Urinary bladder (tissue), 3 donors: ENCODE measurements at regions not wholly inside any gene's neighbourhood (a gene's known extent, or its start where the extent isn't known, plus 50 kb on each side); places are given as distances from the start of the nearest gene placed in this dataset.

Experiments used
- DNase-seq: peaks from one replicate; pipeline ENCODE4 v3.0.0-alpha.2; 2015; ENCODE audit errors: extremely low spot score
- H3K27ac ChIP-seq: one replicate; pipeline ENCODE4 v1.5.1; 2013; ENCODE audit warnings: low read depth, mild to moderate bottlenecking, moderate library complexity
- H3K36me3 ChIP-seq: one replicate; pipeline ENCODE4 v1.6.1; 2013; ENCODE audit warnings: mild to moderate bottlenecking, moderate library complexity; ENCODE audit not compliant: insufficient read depth
- H3K4me1 ChIP-seq: one replicate; pipeline ENCODE4 v1.6.1; 2013; ENCODE audit warnings: mild to moderate bottlenecking, moderate library complexity; ENCODE audit not compliant: insufficient read depth
- H3K4me3 ChIP-seq: one replicate; pipeline ENCODE4 v1.5.1; 2013; ENCODE audit warnings: low read depth, low read length
- WGBS: extraction: QIAGEN DNeasy Blood & Tissue Kit; methylation state at CpG from one replicate; pipeline ENCODE4 v1.1.7; 2013; 5-methylcytosine and 5-hydroxymethylcytosine counted together
- donor health status: healthy with polysubstance abuse.
- donor health status: healthy.

- no peak for DNase-seq
- Histone ChIP-seq H3K27ac (no peak overlapping the region), H3K4me1 (no peaks in the 10 kb centered on the region), H3K4me3 (no peak overlapping the region), H3K36me3 (no peaks in the 10 kb centered on the region)
- 63% methylated on average over 2 of the region's 2 CpGs for WGBS
Measured at GRCh38 chr3:43854283-43854682, 163.5 kb downstream of the ABHD5 start.

DNA sequence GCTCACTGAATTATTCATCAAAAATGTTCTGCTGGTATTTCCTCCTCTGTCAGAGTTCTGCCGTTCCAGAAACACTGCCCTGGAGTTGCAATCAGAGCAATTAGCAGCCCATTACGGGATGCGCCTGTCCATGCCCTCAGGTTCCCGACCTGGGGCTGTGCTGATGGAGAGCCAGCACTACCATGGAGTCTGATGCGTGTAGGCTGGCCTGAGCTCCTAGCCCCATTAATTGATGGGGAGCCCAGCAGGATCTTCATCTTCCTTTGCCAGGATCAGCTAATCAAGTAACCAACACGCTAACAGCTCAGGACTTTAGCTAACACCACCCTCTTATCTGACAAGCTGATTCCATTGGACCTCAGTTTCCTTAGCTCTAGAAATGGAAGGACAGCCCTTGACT lies 164.2 kb downstream of the ABHD5 start:
- no peak overlapping the region for H3K4me3 ChIP-seq
- DNase-seq = no peak
- H3K27ac ChIP-seq = no peak overlapping the region
- no peaks in the 10 kb centered on the region for H3K4me1 ChIP-seq
- no peaks in the 10 kb centered on the region for H3K36me3 ChIP-seq
- 65% methylated on average over 6 of the region's 6 CpGs for WGBS

- 28% methylated on average over 3 of the region's 3 CpGs for WGBS
- no peaks in the 10 kb centered on the region for H3K4me1 ChIP-seq
- DNase-seq = no peak
- no peak overlapping the region for H3K4me3 ChIP-seq
- no peak overlapping the region for H3K27ac ChIP-seq
- H3K36me3 ChIP-seq = no peaks in the 10 kb centered on the region
Measured at GRCh38 chr3:43855674-43856299, 165.0 kb downstream of the ABHD5 start.

DNA sequence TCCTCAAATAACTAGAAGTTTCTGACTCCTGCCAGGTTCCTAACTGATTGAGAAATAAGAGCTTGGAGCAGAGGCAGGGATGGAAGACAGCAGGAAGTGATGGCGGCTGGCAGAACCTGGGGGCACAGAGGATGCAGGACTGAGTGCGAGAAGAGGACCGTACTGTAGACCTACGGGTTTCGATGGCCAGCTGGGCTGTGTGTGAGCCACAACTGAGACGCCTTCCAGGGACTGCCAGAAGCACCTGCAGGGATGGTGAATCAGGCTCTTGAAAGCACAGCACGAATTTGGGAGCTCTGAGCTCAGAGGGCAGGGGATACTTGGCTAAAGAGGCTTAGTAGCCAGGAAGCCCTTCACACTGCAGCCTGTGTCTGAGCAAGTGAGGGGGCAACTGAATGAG lies 165.6 kb downstream of the ABHD5 start:
- 80% methylated on average over 7 of the region's 7 CpGs for WGBS
- no peaks in the 10 kb centered on the region for H3K36me3 ChIP-seq

GRCh38 chr3:43856761-43857160 lies 166.0 kb downstream of the ABHD5 start:
- Histone ChIP-seq H3K27ac (no peak overlapping the region), H3K4me3 (no peak overlapping the region), H3K4me1 (no peaks in the 10 kb centered on the region), H3K36me3 (no peaks in the 10 kb centered on the region)
- DNase-seq = no peak
- WGBS = 88% methylated on average over 5 of the region's 5 CpGs

More for the DNA sequence above, 165.6 kb downstream of the ABHD5 start:
- Histone ChIP-seq H3K4me3 (no peak overlapping the region), H3K4me1 (no peaks in the 10 kb centered on the region), H3K27ac (no peak overlapping the region)
- no peak for DNase-seq

- Histone ChIP-seq H3K4me3 (no peak overlapping the region), H3K36me3 (no peaks in the 10 kb centered on the region), H3K4me1 (no peaks in the 10 kb centered on the region), H3K27ac (no peak overlapping the region)
- WGBS = 75% methylated on average over 6 of the region's 6 CpGs
- DNase-seq = no peak
Measured at GRCh38 chr3:43857361-43858293, 166.9 kb downstream of the ABHD5 start.

GRCh38 chr3:43858294-43858701 lies 167.6 kb downstream of the ABHD5 start:
- no peaks in the 10 kb centered on the region for H3K4me1 ChIP-seq
- H3K27ac ChIP-seq = no peak overlapping the region
- DNase-seq = no peak
- no peak overlapping the region for H3K4me3 ChIP-seq
- no peaks in the 10 kb centered on the region for H3K36me3 ChIP-seq
- whole genome bisulfite sequencing = 14% methylated on average over 14 of the region's 14 CpGs

- Histone ChIP-seq H3K4me1 (no peaks in the 10 kb centered on the region), H3K36me3 (no peaks in the 10 kb centered on the region), H3K27ac (no peak overlapping the region), H3K4me3 (no peak overlapping the region)
- 70% methylated on average over 3 of the region's 3 CpGs for WGBS
- DNase-seq = no peak
Measured at GRCh38 chr3:43859766-43860165, 169.0 kb downstream of the ABHD5 start.

- H3K36me3 ChIP-seq = no peaks in the 10 kb centered on the region
- DNase-seq = no peak
- WGBS = 83% methylated on average over 3 of the region's 3 CpGs
- no peak overlapping the region for H3K27ac ChIP-seq
- H3K4me3 ChIP-seq = no peak overlapping the region
- no peaks in the 10 kb centered on the region for H3K4me1 ChIP-seq
Measured at GRCh38 chr3:43861635-43862034, 170.9 kb downstream of the ABHD5 start.

GRCh38 chr3:43862470-43862869 lies 171.7 kb downstream of the ABHD5 start:
- Histone ChIP-seq H3K36me3 (no peaks in the 10 kb centered on the region), H3K4me1 (no peaks in the 10 kb centered on the region), H3K27ac (no peak overlapping the region), H3K4me3 (no peak overlapping the region)
- DNase-seq = no peak
- WGBS = 83% methylated on average over 4 of the region's 4 CpGs

DNA sequence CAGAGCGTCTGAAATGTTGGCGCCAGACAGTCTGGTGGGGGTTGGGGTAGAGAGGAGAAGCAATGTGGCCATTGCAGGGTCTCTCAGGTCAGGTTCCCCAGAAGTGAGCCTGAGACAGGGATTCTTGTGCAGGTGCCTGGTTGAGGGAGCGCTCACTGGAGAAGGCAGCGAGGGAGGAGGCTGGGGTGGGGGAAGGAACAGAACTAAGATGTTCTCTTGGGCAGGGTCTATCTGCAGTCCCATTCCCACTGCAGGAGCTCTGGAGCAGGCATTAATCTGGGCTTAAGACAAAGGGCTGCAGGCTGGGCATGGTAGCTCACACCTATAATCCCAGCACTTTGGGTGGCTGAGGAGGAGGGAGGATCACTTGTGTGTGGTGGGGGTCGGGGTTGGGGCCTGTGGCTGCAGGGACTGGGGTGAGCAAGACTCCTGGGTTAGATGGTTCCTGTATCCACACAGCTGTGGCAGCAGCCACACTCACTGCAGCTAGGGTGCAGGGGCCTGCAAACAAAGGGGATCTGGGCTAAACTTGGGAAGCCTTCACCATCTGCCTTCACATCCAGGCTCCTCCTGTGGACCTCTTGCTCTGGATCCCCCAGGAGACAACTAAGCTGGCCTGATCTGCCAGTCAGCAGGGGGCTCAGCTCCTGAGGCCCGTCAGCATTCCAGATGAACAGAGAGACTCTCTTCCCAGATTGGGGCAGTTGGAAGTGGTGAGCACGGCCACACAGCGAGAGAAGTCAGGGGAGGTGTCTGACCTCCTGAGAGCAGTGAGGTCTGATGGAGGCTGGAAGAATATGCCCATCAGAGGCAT lies 172.5 kb downstream of the ABHD5 start:
- Histone ChIP-seq H3K36me3 (no peaks in the 10 kb centered on the region), H3K27ac (no peak overlapping the region), H3K4me1 (no peaks in the 10 kb centered on the region), H3K4me3 (no peak overlapping the region)
- WGBS = 80% methylated on average over 8 of the region's 8 CpGs
- DNase-seq = no peak

- Histone ChIP-seq H3K36me3 (no peaks in the 10 kb centered on the region), H3K4me3 (no peak overlapping the region), H3K4me1 (no peaks in the 10 kb centered on the region), H3K27ac (no peak overlapping the region)
- 62% methylated on average over 6 of the region's 6 CpGs for WGBS
- DNase-seq = no peak
Measured at GRCh38 chr3:43863966-43864933, 173.5 kb downstream of the ABHD5 start.

GRCh38 chr3:43865351-43865750 lies 174.6 kb downstream of the ABHD5 start:
- 73% methylated on average over 4 of the region's 4 CpGs for WGBS
- Histone ChIP-seq H3K36me3 (no peaks in the 10 kb centered on the region), H3K4me1 (no peaks in the 10 kb centered on the region), H3K27ac (no peak overlapping the region), H3K4me3 (no peak overlapping the region)
- no peak for DNase-seq
